GM12864 (cell line): ENCODE measurements at regions not wholly inside any gene's neighbourhood (a gene's known extent, or its start where the extent isn't known, plus 50 kb on each side); places are given as distances from the start of the nearest gene placed in this dataset.

ENCODE experiments used
- DNase-seq: peaks from one replicate; pipeline ENCODE4 v3.0.0-alpha.2; 2011; ENCODE audit warnings: low read depth
- H3K4me3 ChIP-seq: 2 replicates; pipeline ENCODE4 v1.5.1; 2011; ENCODE audit warnings: mild to moderate bottlenecking, low read depth, low read length, control low read depth
- CTCF ChIP-seq: IDR thresholded peaks from 2 replicates; pipeline ENCODE4 v1.5.1; 2011; ENCODE audit warnings: low read depth, mild to moderate bottlenecking, moderate library complexity, low read length, control low read depth, inconsistent platforms; ENCODE audit errors: missing control alignments

- no peak overlapping the region for H3K4me3 ChIP-seq
- TF ChIP-seq CTCF, result no peak
- no peak for DNase-seq
Measured at GRCh38 chr12:82008251-82008650, 249.1 kb upstream of the PPFIA2 start.

- no peak for TF ChIP-seq CTCF
- no peak overlapping the region for H3K4me3 ChIP-seq
- no peak for DNase-seq
Measured at GRCh38 chr12:81998761-81999378, 239.7 kb upstream of the PPFIA2 start.

- TF ChIP-seq CTCF, result no peak
- H3K4me3 ChIP-seq, result no peak overlapping the region
- DNase-seq, result no peak
Measured at GRCh38 chr12:81992461-81992860, 233.3 kb upstream of the PPFIA2 start.

- no peak for TF ChIP-seq CTCF
- DNase-seq, result no peak
- no peak overlapping the region for H3K4me3 ChIP-seq
Measured at GRCh38 chr12:81991868-81992267, 232.7 kb upstream of the PPFIA2 start.

- no peak overlapping the region for H3K4me3 ChIP-seq
- no peak for DNase-seq
- no peak for TF ChIP-seq CTCF
Measured at GRCh38 chr12:81988362-81988761, 229.2 kb upstream of the PPFIA2 start.

GRCh38 chr12:81987371-81987770, 228.2 kb upstream of the PPFIA2 start:
- no peak for DNase-seq
- no peak overlapping the region for H3K4me3 ChIP-seq
- no peak for TF ChIP-seq CTCF

- no peak overlapping the region for H3K4me3 ChIP-seq
- no peak for TF ChIP-seq CTCF
- no peak for DNase-seq
Measured at GRCh38 chr12:81976661-81977060, 217.5 kb upstream of the PPFIA2 start.
